ENCODE measurements at regions not wholly inside any gene's neighbourhood (a gene's known extent, or its start where the extent isn't known, plus 50 kb on each side); places are given as distances from the start of the nearest gene placed in this dataset.

- TF ChIP-seq CHD7 (IDR thresholded peaks at IDR 0.05; ENCODE audit: insufficient replicate concordance, low read length) (no peak), TAF1 (IDR thresholded peaks at IDR 0.05; ENCODE audit: low read depth, low read length) (no peak), RAD21 (IDR thresholded peaks at IDR 0.05 in 1 of 2, conservative IDR thresholded peaks at IDR 0.05 in 1 of 2; ENCODE audit: low read depth in 2 of 2, low read length in 2 of 2) (no peak), TCF12 (IDR thresholded peaks at IDR 0.05; ENCODE audit: low read depth, low read length) (no peak), BRCA1 (IDR thresholded peaks at IDR 0.05; ENCODE audit: low read depth, low read length) (no peak), RNF2 (IDR thresholded peaks at IDR 0.05; ENCODE audit: borderline replicate concordance, low read depth, low read length, missing control alignments, poor library complexity, severe bottlenecking) (no peak), POLR2A (IDR thresholded peaks at IDR 0.05; ENCODE audit: control extremely low read depth in 1 of 2, low read depth in 2 of 2, low read length in 2 of 2) (no peak), ATF3 (IDR thresholded peaks at IDR 0.05; ENCODE audit: insufficient read depth, low read depth, low read length) (no peak), SP4 (IDR thresholded peaks at IDR 0.05; ENCODE audit: low read length) (no peak), EP300 (IDR thresholded peaks at IDR 0.05; ENCODE audit: borderline replicate concordance in 1 of 2, low read depth in 2 of 2, low read length in 2 of 2) (no peak), BACH1 (IDR thresholded peaks at IDR 0.05; ENCODE audit: low read length) (no peak)
Observed at GRCh38 chr1:239826211-239826610, 265.5 kb upstream of the FMN2 start (continued).

All from H1 (cell line).